ENCODE measurements at regions not wholly inside any gene's neighbourhood (a gene's known extent, or its start where the extent isn't known, plus 50 kb on each side); places are given as distances from the start of the nearest gene placed in this dataset.

- no peak for DNase-seq
- intact Hi-C loops (cut with DNase I, micrococcal nuclease), result no loop called here
- ATAC-seq, result no peak
Observed at GRCh38 chr21:16678429-16679160, 834.2 kb upstream of the CXADR start.

GRCh38 chr21:16695074-16695473 is 817.8 kb upstream of the CXADR start:
- intact Hi-C loops (cut with DNase I, micrococcal nuclease), result no loop called here
- ATAC-seq (no peak), DNase-seq (no peak)

- intact Hi-C loops (cut with DNase I, micrococcal nuclease), result no loop called here
- ATAC-seq (no peak), DNase-seq (no peak)
Observed at GRCh38 chr21:16707274-16707673, 805.6 kb upstream of the CXADR start.

- no peak for ATAC-seq
- DNase-seq, result no peak
- intact Hi-C loops (cut with DNase I, micrococcal nuclease), result no loop called here
Observed at GRCh38 chr21:16708101-16708835, 804.6 kb upstream of the CXADR start.

GRCh38 chr21:16709866-16710550 is 802.8 kb upstream of the CXADR start:
- no peak for ATAC-seq
- no peak for DNase-seq
- intact Hi-C loops (cut with DNase I, micrococcal nuclease), result no loop called here

- intact Hi-C loops (cut with DNase I, micrococcal nuclease), result no loop called here
- no peak for ATAC-seq
Observed at GRCh38 chr21:16711757-16712156, 801.1 kb upstream of the CXADR start.

GRCh38 chr21:16713331-16714117 is 799.3 kb upstream of the CXADR start:
- no peak for DNase-seq
- ATAC-seq, result no peak
- intact Hi-C loops (cut with DNase I, micrococcal nuclease), result no loop called here

More at GRCh38 chr21:16711757-16712156, 801.1 kb upstream of the CXADR start:
- DNase-seq, result no peak

GRCh38 chr21:16740511-16740910 is 772.3 kb upstream of the CXADR start:
- ATAC-seq, result no peak
- DNase-seq, result no peak
- intact Hi-C loops (cut with DNase I, micrococcal nuclease), result no loop called here

- ATAC-seq, result no peak
- DNase-seq, result no peak
- intact Hi-C loops (cut with DNase I, micrococcal nuclease), result no loop called here
Observed at GRCh38 chr21:16741141-16741665, 771.6 kb upstream of the CXADR start.

GRCh38 chr21:16742131-16742641 is 770.7 kb upstream of the CXADR start:
- ATAC-seq (no peak), DNase-seq (peak in 1 of 2 donors; percentile 25)
- intact Hi-C loops (cut with DNase I, micrococcal nuclease), result no loop called here

- intact Hi-C loops (cut with DNase I, micrococcal nuclease), result no loop called here
- ATAC-seq (no peak), DNase-seq (no peak)
Observed at GRCh38 chr21:16742741-16743140, 770.1 kb upstream of the CXADR start.

- DNase-seq (no peak), ATAC-seq (no peak)
- intact Hi-C loops (cut with DNase I, micrococcal nuclease), result no loop called here
Observed at GRCh38 chr21:16743317-16743716, 769.5 kb upstream of the CXADR start.

- ATAC-seq, result no peak
- intact Hi-C loops (cut with DNase I, micrococcal nuclease), result no loop called here
- no peak for DNase-seq
Observed at GRCh38 chr21:16750926-16751325, 761.9 kb upstream of the CXADR start.

- no peak for ATAC-seq
Observed at GRCh38 chr21:16751695-16752474, 761.0 kb upstream of the CXADR start.

GRCh38 chr21:16752475-16752857 is 760.4 kb upstream of the CXADR start:
- ATAC-seq (no peak), DNase-seq (no peak)
- intact Hi-C loops (cut with DNase I, micrococcal nuclease), result no loop called here

More at GRCh38 chr21:16751695-16752474, 761.0 kb upstream of the CXADR start:
- intact Hi-C loops (cut with DNase I, micrococcal nuclease), result no loop called here
- no peak for DNase-seq

GRCh38 chr21:16755061-16755460 is 757.8 kb upstream of the CXADR start:
- DNase-seq (no peak), ATAC-seq (no peak)
- intact Hi-C loops (cut with DNase I, micrococcal nuclease), result no loop called here

- no peak for ATAC-seq
- intact Hi-C loops (cut with DNase I, micrococcal nuclease), result no loop called here
- DNase-seq, result no peak
Observed at GRCh38 chr21:16767201-16767600, 745.6 kb upstream of the CXADR start.

GRCh38 chr21:16768096-16768495 is 744.7 kb upstream of the CXADR start:
- ATAC-seq (no peak), DNase-seq (no peak)
- intact Hi-C loops (cut with DNase I, micrococcal nuclease), result no loop called here
